Activated CD4-positive, alpha-beta T cell treated with anti-CD3 and anti-CD28 coated beads, Interleukin-2, amount 10 ng/mL, durations not matched to agents 7 days and 5 days (primary cell): ENCODE measurements at regions not wholly inside any gene's neighbourhood (a gene's known extent, or its start where the extent isn't known, plus 50 kb on each side); places are given as distances from the start of the nearest gene placed in this dataset.

Experiments
- CTCF ChIA-PET: fragments of 350-600 bp; sonication (Branson Sonifier 250); formaldehyde crosslinking; loops from one replicate; lab custom pipeline; 2021; ENCODE audit warnings: antibody characterized with exemption; lab: Charles Lee
- POLR2A ChIA-PET: fragments of 350-600 bp; sonication (Branson Sonifier 250); formaldehyde crosslinking; loops from one replicate; lab custom pipeline; 2021; ENCODE audit warnings: antibody characterized with exemption; lab: Charles Lee
- DNase-seq: peaks from one replicate; pipeline ENCODE4 v3.0.0-alpha.2; 2020
- H3K27ac Mint-ChIP-seq: one replicate; pipeline ENCODE4 v1.8.0; 2021; ENCODE audit warnings: mild to moderate bottlenecking, moderate library complexity, mixed read lengths
- H3K27me3 Mint-ChIP-seq: one replicate; pipeline ENCODE4 v1.8.0; 2021; ENCODE audit warnings: mixed read lengths
- H3K36me3 Mint-ChIP-seq: one replicate; pipeline ENCODE4 v1.8.0; 2021; ENCODE audit warnings: low read depth, mixed read lengths
- H3K4me1 Mint-ChIP-seq: one replicate; pipeline ENCODE4 v1.8.0; 2021; ENCODE audit warnings: mixed read lengths
- H3K4me3 Mint-ChIP-seq: one replicate; pipeline ENCODE4 v1.8.0; 2021; ENCODE audit warnings: mild to moderate bottlenecking, moderate library complexity, mixed read lengths
- H3K9me3 Mint-ChIP-seq: one replicate; pipeline ENCODE4 v1.8.0; 2021; ENCODE audit warnings: mixed read lengths

DNA sequence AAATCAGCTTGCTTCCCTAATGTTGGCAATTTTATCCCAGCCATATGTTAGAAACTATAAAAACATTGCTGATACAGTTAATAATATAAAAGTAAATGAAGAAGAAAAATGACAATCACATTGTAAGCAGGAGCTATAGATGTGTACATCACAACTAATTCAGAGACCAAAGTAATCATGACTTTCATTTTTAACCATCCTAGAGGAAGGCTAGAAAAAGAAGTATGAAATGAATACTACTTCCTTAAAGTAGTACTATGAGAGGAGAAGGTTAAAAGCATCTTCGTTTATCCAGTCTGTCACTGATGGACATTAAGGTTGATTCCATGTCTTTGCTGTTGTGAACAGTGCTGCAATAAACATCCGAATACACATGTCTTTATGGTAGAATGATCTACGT is 135.5 kb downstream of the IRS2 start:
- no peaks in the 10 kb centered on the region for H3K36me3 Mint-ChIP-seq
- DNase-seq, result no peak
- peaks cover 6% of the 10 kb centered on the region for H3K27me3 Mint-ChIP-seq
- POLR2A ChIA-PET, result no interaction called here
- CTCF ChIA-PET, result no interaction called here
- no peak overlapping the region for H3K4me3 Mint-ChIP-seq
- no peaks in the 10 kb centered on the region for H3K4me1 Mint-ChIP-seq
- H3K27ac Mint-ChIP-seq, result no peak overlapping the region
- no peaks in the 10 kb centered on the region for H3K9me3 Mint-ChIP-seq

DNA sequence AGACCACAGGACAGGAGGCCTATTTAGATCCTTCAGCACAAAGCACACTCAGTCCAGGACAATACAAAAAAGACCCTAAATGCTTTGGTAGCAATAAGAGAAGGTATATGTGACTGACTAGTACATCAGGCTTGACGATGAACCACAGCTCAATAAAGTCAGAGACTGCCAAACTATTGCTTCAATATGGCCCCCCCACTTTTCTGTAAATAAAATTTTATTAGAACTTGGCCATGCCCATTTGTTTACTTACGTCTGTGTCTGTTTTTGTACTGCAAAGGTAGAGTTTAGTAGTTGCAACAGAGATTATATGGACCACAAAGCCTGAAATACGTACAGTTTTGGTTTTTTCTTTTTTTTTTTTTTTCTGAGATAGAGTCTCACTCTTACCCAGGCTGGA is 136.7 kb downstream of the IRS2 start:
- ChIA-PET POLR2A (no interaction called here), CTCF (no interaction called here)
- no peaks in the 10 kb centered on the region for H3K9me3 Mint-ChIP-seq

DNA sequence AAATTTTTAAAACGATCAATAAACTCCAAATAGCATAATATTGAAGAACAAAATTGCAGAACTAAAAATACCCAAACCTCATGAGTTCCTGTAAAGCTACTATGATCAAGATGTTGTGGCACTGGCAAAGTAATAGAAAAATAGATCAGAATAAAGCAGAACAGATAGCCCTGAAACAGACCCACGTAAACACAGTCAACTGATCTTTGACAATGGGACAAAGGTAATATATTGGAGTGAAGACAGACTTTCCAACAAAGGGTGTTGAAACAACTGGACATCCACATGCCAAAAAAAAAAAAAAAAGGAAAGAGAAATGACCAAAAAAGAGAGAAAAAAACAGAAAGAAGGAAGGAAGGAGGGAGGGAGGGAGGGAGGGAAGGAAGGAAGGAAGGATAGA is 138.7 kb downstream of the IRS2 start:
- no peaks in the 10 kb centered on the region for H3K4me1 Mint-ChIP-seq
- no peaks in the 10 kb centered on the region for H3K36me3 Mint-ChIP-seq
- H3K27ac Mint-ChIP-seq, result no peak overlapping the region
- H3K9me3 Mint-ChIP-seq, result peaks cover under 1% of the 10 kb centered on the region
- ChIA-PET CTCF (no interaction called here), POLR2A (no interaction called here)
- H3K4me3 Mint-ChIP-seq, result no peak overlapping the region
- no peak for DNase-seq
- peaks cover 6% of the 10 kb centered on the region for H3K27me3 Mint-ChIP-seq

More for the DNA sequence above, 136.7 kb downstream of the IRS2 start:
- no peak for DNase-seq
- Mint-ChIP-seq H3K36me3 (no peaks in the 10 kb centered on the region), H3K27me3 (peaks cover 6% of the 10 kb centered on the region), H3K4me1 (no peaks in the 10 kb centered on the region), H3K4me3 (no peak overlapping the region), H3K27ac (no peak overlapping the region)

DNA sequence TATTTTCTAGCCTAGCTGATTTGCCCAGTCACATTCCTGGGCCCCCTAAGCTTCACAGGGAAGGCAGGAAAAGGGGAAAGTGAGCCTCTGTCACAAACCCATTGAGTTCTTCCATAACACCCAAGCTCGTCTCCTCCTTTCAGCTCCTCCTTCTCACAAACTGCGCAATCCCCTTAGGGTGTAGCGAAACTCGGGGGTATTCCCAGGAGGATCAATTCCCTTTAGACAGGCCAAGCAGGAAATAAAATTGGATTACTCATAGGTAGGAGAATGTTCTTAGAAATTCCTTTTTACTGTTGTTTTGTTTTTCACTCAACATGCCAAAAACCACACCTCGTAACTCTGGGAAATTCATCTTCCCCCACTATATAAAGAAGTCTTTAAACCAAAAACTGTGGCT is 139.3 kb downstream of the IRS2 start:
- Mint-ChIP-seq H3K4me1 (no peaks in the 10 kb centered on the region), H3K4me3 (no peak overlapping the region), H3K27ac (no peak overlapping the region), H3K36me3 (no peaks in the 10 kb centered on the region), H3K27me3 (peaks cover 6% of the 10 kb centered on the region), H3K9me3 (peaks cover 6% of the 10 kb centered on the region)
- DNase-seq, result no peak
- ChIA-PET CTCF (no interaction called here), POLR2A (no interaction called here)

DNA sequence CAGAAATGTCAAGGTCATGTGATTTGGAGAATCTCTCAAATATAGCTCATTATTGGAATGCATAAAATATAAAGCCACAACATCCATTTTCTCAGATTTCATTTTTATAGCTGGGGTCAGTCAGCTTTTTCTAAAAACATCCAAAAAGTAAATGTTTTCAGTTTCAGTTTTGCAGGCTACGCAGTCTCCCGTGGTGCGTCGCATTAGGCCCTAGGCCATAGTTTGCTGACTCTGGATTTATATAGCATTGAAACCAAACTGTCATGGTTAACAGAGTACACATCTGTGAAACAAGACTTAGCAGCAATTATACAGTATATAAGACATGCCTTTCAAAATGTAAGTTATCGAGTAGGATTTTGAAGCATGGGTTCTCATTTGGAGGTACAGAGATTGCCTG is 140.0 kb downstream of the IRS2 start:
- no peaks in the 10 kb centered on the region for H3K36me3 Mint-ChIP-seq
- ChIA-PET CTCF (interaction anchor here (0.6 to 0.7 kb wide), 2 partner anchors 18 to 337 kb away, joined by 3 to 4 read pairs; no protein-coding TSS in a partner anchor), POLR2A (no interaction called here)

DNA sequence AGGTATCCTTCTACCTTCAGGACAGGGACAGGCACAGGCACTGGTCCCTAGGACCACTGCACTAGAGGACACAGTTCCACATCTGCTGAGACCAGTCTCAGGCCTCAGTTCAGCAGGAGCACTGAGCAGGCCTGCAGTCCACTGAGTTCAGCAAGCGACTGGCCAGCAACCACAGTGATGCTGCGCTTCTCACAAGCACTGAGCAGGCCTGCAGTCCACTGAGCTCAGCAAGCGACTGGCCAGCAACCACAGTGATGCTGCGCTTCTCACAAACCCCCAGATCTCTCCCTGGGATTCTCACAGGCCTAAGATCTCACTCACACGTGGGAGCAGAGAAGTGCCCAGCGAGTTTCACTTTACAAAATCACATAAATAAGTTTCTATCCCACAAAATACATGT is 140.6 kb downstream of the IRS2 start:
- CTCF ChIA-PET, result no interaction called here
- no peak overlapping the region for H3K4me3 Mint-ChIP-seq

More for the DNA sequence above, 140.0 kb downstream of the IRS2 start:
- Mint-ChIP-seq H3K27me3 (peaks cover 6% of the 10 kb centered on the region), H3K4me1 (no peaks in the 10 kb centered on the region), H3K27ac (no peak overlapping the region), H3K4me3 (no peak overlapping the region), H3K9me3 (peaks cover 10% of the 10 kb centered on the region)
- DNase-seq, result no peak

DNA sequence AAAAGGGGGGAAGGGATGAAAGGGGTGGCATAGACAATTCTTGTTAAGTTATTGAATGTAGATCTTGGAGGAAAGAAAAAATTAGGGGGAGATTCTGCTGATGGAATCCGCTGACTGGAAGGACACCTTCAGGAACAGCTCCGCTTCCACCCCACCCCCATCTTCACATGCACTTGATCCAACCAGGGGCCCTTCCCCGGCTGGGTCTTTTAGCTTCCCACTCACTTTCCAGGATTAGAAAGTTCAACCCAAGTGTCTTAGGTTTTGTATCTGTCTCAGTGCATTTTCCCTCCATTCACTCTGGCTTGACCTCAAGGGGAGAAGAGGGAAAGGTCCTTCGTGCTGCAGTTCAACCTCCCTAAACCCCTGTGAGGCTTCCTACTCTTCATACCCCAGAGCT is 141.4 kb downstream of the IRS2 start:
- no peaks in the 10 kb centered on the region for H3K36me3 Mint-ChIP-seq
- peaks cover 22% of the 10 kb centered on the region for H3K9me3 Mint-ChIP-seq
- POLR2A ChIA-PET, result no interaction called here
- peaks cover 2% of the 10 kb centered on the region for H3K27me3 Mint-ChIP-seq
- CTCF ChIA-PET, result no interaction called here
- no peak overlapping the region for H3K27ac Mint-ChIP-seq
- no peaks in the 10 kb centered on the region for H3K4me1 Mint-ChIP-seq
- no peak for DNase-seq
- H3K4me3 Mint-ChIP-seq, result no peak overlapping the region

More for the DNA sequence above, 140.6 kb downstream of the IRS2 start:
- H3K9me3 Mint-ChIP-seq, result peaks cover 16% of the 10 kb centered on the region
- DNase-seq, result no peak
- POLR2A ChIA-PET, result no interaction called here
- no peaks in the 10 kb centered on the region for H3K4me1 Mint-ChIP-seq
- H3K36me3 Mint-ChIP-seq, result no peaks in the 10 kb centered on the region
- peaks cover 2% of the 10 kb centered on the region for H3K27me3 Mint-ChIP-seq
- no peak overlapping the region for H3K27ac Mint-ChIP-seq

DNA sequence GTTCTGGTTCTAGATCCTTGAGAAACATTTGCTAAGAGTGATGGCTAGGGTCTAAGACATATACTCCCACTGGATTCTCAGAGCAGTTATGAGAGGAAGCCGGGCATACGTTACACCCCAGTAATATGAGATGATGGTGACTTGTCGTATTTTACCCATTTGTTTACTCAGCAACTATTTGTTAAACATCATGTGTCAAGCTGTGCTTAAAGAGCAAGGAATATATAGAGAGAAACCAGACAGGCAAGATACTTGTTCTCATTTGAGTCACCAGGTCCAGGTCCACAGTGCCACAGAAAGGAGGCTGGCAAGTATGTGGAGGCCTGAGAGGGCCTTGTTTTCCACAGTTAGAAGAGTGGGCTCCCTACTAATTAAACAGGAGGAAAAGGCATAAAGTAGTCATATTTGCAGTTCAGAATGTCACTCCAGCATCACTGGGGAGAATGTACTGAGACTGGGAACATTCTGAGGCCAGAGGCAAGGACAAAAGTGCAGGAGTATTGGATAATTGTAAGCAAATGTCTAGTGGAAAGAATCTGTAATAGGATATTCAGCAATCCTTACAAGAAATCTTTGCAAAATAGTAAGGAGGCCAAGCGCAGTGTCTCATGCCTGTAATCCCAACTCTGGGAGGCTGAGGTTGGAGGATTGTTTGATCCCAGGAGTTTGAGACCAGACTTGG is 142.2 kb downstream of the IRS2 start:
- ChIA-PET CTCF (no interaction called here), POLR2A (no interaction called here)
- Mint-ChIP-seq H3K36me3 (no peaks in the 10 kb centered on the region), H3K9me3 (peaks cover 25% of the 10 kb centered on the region), H3K27me3 (peaks cover 2% of the 10 kb centered on the region), H3K4me3 (no peak overlapping the region), H3K4me1 (no peaks in the 10 kb centered on the region), H3K27ac (no peak overlapping the region)
- DNase-seq, result no peak

DNA sequence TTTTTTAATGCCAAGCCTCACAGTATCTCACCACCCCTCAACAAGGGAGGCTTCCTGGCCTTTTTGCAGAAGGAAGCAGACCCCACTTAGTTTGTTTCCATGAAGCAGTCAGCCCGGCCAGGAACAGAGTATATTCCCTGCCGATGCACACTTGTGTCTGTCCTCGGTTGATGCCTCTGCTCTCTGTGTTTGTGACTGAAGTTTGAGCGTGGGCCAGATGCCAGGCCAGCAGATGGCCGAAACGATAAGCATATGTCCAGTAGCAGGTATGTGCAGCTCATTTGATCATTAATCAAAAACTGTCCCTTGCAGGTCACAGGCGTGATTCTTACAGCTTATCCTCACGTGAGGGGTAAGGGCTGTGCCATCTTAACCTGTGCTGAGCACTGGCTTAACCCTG is 144.0 kb downstream of the IRS2 start:
- no peaks in the 10 kb centered on the region for H3K36me3 Mint-ChIP-seq
- peaks cover 28% of the 10 kb centered on the region for H3K9me3 Mint-ChIP-seq
- no peaks in the 10 kb centered on the region for H3K4me1 Mint-ChIP-seq
- DNase-seq, result no peak
- no peaks in the 10 kb centered on the region for H3K27me3 Mint-ChIP-seq
- CTCF ChIA-PET, result no interaction called here
- POLR2A ChIA-PET, result no interaction called here
- H3K27ac Mint-ChIP-seq, result no peak overlapping the region
- H3K4me3 Mint-ChIP-seq, result no peak overlapping the region

DNA sequence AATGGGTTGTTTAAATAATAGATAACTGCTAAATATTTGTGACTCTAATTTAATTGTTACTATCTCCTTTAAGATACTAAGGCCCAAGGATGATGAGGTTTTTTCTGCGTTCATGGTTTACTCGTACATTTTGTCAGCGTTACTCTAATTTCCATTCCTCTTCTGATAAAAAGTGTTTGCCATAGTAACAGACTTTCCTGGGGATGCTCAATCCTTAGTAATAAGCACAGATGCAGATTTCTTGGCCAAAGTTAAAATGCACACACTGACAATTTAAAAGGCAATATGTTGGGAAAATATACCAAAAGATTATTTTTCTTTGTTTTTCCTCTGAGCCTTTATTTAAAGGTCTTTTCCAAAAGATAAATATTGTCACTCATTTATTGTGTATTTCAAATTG is 149.6 kb downstream of the IRS2 start:
- H3K4me1 Mint-ChIP-seq, result no peaks in the 10 kb centered on the region
- H3K27ac Mint-ChIP-seq, result no peak overlapping the region
- no peaks in the 10 kb centered on the region for H3K36me3 Mint-ChIP-seq
- DNase-seq, result no peak
- H3K27me3 Mint-ChIP-seq, result peaks cover 3% of the 10 kb centered on the region
- H3K9me3 Mint-ChIP-seq, result peaks cover 31% of the 10 kb centered on the region
- H3K4me3 Mint-ChIP-seq, result no peak overlapping the region
- CTCF ChIA-PET, result no interaction called here
- POLR2A ChIA-PET, result no interaction called here

DNA sequence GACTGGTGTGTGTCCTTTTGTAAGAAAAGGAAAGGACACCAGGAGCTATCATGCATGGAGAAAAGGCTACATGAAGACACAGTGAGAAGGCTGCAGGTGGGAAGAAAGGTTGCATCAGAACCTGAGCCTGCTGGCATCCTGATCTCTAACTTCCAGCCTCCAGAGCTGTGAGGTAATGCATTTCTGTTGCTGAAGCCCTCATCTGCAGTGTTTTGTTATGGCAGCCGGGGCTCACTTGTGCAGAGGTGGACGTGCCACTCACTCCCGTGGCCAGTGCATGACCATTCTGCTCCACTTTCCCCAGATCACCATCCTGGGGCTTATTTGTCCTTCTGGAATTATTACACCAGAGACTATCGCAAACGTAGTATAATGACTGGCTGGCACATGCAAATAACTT is 155.3 kb downstream of the IRS2 start:
- CTCF ChIA-PET, result no interaction called here
- POLR2A ChIA-PET, result no interaction called here
- no peaks in the 10 kb centered on the region for H3K36me3 Mint-ChIP-seq
- H3K4me1 Mint-ChIP-seq, result no peaks in the 10 kb centered on the region
- no peak for DNase-seq
- H3K4me3 Mint-ChIP-seq, result no peak overlapping the region
- peaks cover 5% of the 10 kb centered on the region for H3K27me3 Mint-ChIP-seq
- H3K9me3 Mint-ChIP-seq, result peaks cover 12% of the 10 kb centered on the region
- no peak overlapping the region for H3K27ac Mint-ChIP-seq

DNA sequence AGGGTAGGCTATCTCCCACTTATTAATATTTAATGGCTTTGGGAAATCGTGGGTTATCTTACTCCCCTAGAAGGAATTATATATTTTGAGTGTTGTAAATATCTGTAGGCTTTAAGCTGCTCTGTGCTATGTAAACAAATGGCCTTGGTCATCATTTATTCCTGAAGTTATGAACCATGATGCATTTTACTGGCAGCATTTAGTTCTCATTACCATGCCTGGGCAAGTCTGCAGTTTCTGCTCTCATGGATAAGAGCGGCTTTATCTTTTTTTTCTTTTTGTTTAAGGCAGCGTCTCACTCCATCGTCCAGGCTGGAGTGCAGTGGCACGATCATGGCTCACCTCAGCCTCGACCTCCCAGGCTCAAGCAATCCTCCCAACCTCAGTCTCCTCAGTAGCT is 156.1 kb downstream of the IRS2 start:
- Mint-ChIP-seq H3K9me3 (peaks cover 12% of the 10 kb centered on the region), H3K4me1 (no peaks in the 10 kb centered on the region), H3K27ac (no peak overlapping the region), H3K36me3 (no peaks in the 10 kb centered on the region), H3K4me3 (no peak overlapping the region), H3K27me3 (peaks cover 5% of the 10 kb centered on the region)
- CTCF ChIA-PET, result no interaction called here
- no peak for DNase-seq
- POLR2A ChIA-PET, result no interaction called here

DNA sequence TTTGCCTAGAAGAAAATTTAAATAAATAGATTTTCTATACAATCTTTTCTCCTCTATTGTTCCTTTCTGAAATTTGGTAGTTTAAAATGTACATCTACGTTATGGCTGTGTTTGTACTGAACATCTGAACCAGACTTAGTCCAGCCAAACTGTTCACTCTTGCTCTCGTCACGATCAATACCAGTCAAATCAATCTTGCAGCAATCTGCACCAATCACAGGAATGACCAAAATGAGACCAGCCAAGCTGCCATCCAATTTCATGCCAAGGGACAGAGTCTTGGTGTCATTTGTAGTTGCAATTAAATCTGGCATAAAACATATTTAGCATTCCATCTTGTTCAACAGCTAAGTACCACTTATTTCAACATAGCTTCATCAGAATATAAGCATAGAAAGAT is 156.6 kb downstream of the IRS2 start:
- Mint-ChIP-seq H3K36me3 (no peaks in the 10 kb centered on the region), H3K4me3 (no peak overlapping the region), H3K27ac (no peak overlapping the region), H3K9me3 (peaks cover 8% of the 10 kb centered on the region), H3K4me1 (no peaks in the 10 kb centered on the region), H3K27me3 (peaks cover 5% of the 10 kb centered on the region)
- DNase-seq, result no peak
- CTCF ChIA-PET, result no interaction called here
- POLR2A ChIA-PET, result no interaction called here

DNA sequence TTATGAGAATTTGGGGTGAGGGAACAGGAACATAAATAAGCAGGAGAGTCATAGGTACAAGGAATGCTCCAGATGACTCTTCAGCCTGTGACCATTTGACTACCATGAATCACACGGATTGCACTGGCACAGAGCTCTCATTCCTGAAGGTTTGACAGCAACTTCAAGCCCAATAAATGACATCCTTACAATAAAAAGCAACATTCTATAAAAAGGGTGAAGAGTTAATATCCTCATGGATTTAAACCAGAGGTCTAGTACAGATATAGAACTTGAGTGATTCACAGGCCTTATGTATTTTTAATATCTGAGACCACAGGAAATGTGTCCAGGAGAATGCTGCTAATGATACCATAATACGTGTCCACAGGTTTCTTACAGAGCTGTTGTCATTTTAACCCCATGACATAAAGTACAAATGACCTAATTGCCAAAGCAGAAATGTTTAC is 158.1 kb downstream of the IRS2 start:
- H3K36me3 Mint-ChIP-seq, result no peaks in the 10 kb centered on the region
- ChIA-PET POLR2A (no interaction called here), CTCF (interaction anchor here (0.5 kb wide), 1 partner anchor 18 kb away, joined by 3 read pairs; no protein-coding TSS in a partner anchor)
- DNase-seq, result no peak
- peaks cover 5% of the 10 kb centered on the region for H3K27me3 Mint-ChIP-seq
- H3K4me1 Mint-ChIP-seq, result no peaks in the 10 kb centered on the region
- H3K9me3 Mint-ChIP-seq, result peaks cover 3% of the 10 kb centered on the region
- H3K27ac Mint-ChIP-seq, result no peak overlapping the region
- no peak overlapping the region for H3K4me3 Mint-ChIP-seq
